ENCODE measurements at regions not wholly inside any gene's neighbourhood (a gene's known extent, or its start where the extent isn't known, plus 50 kb on each side); places are given as distances from the start of the nearest gene placed in this dataset.
"Not testable (repeated sequence)": the region's sequence is repeated elsewhere in the genome, so short reads cannot be mapped to it uniquely, and the experiment has no call there.

DNA sequence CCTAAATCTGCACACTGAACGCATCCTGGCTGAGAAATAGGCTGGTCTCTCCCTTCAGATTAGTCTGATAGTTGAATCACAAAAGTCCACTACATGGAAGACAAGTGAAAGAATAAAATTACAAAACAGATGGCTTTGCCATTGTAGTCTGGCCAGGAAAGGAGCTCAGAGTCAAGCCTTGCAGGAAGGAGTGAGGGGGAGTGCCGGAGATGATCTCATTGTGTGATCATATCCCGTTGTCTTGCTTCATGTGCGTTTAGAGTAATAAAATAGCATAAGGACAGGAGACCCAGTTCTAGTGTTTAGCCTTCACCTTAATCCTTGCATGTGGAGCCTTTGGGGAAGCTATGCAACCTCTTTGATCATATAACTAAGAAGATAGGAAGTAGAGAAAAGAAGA, 666.7 kb upstream of the RAG2 start:
- POLR2A ChIA-PET: no interaction called here
- Histone ChIP-seq H3K36me3 (ENCODE audit: control insufficient read depth, insufficient read depth, low read length) (no peaks in the 10 kb centered on the region), H3K27me3 (ENCODE audit: control insufficient read depth, insufficient read depth, low read length) (no peaks in the 10 kb centered on the region), H3K4me3 (ENCODE audit: low read depth, low read length) (no peak overlapping the region)
- no peak for DNase-seq (ENCODE audit: low read depth)
- CTCF ChIA-PET: no interaction called here
- no peak for TF ChIP-seq CTCF (IDR thresholded peaks at IDR 0.05; ENCODE audit: insufficient read depth, low read depth, low read length)

DNA sequence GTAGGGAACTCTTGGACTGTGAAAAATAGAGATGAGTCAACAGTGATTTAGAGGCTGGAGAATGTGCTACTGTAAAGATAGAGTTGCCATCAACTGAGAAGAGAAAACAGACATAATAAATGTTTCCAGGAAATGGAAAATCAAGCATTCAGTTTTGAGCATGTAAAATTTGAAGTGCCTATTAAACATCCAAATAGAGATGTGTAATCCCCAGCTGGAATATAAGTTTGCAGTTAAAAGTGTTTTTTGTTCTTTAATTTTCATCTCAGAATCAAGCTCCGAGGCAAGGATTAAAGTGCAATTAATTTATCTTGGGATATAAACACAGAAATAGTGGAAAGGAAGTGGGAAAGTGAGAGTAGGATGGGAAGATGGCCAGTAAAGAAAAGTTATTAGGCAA, 666.0 kb upstream of the RAG2 start:
- ChIA-PET CTCF (no interaction called here), POLR2A (no interaction called here)
- no peak for TF ChIP-seq CTCF (IDR thresholded peaks at IDR 0.05; ENCODE audit: insufficient read depth, low read depth, low read length)
- no peaks in the 10 kb centered on the region for H3K27me3 ChIP-seq (ENCODE audit: control insufficient read depth, insufficient read depth, low read length)
- no peak overlapping the region for H3K4me3 ChIP-seq (ENCODE audit: low read depth, low read length)
- no peaks in the 10 kb centered on the region for H3K36me3 ChIP-seq (ENCODE audit: control insufficient read depth, insufficient read depth, low read length)
- DNase-seq (ENCODE audit: low read depth): no peak

- CTCF ChIA-PET; H3K4me3 ChIP-seq (ENCODE audit: low read depth, low read length); H3K36me3 ChIP-seq (ENCODE audit: control insufficient read depth, insufficient read depth, low read length); H3K27me3 ChIP-seq (ENCODE audit: control insufficient read depth, insufficient read depth, low read length); DNase-seq (ENCODE audit: low read depth); POLR2A ChIA-PET: not testable (repeated sequence)
These were observed 665.4 kb upstream of the RAG2 start for GRCh38 chr11:37263467-37263866.

DNA sequence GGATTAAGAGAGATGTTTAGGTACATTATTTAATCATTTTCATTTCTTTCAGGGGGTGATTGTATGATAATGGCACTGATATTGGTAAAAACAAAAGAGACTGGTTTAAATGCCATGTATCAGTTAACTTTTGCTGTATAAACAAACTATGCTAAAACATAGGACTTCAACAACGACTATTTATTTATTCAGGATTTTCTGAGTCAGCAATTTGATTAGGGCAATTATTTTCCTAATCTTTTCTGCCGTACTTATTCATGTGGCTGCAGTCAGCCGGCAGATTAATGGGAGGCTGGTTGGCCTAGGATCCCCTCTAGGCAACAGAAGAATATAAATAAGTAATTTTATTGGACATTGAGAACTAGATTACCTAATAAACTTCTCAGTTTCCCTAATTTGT, 661.7 kb upstream of the RAG2 start:
- H3K4me3 ChIP-seq (ENCODE audit: low read depth, low read length): no peak overlapping the region
- no peaks in the 10 kb centered on the region for H3K27me3 ChIP-seq (ENCODE audit: control insufficient read depth, insufficient read depth, low read length)
- no peak for DNase-seq (ENCODE audit: low read depth)
- POLR2A ChIA-PET: no interaction called here
- CTCF ChIA-PET: no interaction called here
- no peaks in the 10 kb centered on the region for H3K36me3 ChIP-seq (ENCODE audit: control insufficient read depth, insufficient read depth, low read length)
- no peak for TF ChIP-seq CTCF (IDR thresholded peaks at IDR 0.05; ENCODE audit: insufficient read depth, low read depth, low read length)

DNA sequence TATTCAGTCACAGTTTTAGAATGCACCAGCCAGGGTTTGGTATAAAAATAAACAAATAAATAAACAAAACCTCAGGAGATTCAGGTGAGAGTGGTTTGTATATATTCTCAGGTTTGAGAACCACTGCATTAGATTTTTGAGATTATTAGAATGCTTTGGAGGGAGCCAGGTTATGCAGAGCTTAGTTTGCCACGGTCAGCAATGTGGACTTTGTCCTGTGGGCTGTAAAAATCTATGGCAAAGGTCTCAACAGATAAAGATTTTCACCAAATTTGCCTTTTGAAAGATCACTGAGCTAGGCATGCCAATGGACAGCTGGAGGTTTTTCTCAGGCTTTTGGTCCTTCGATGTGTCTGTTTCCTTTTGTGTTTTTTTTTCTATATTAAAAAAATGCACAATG, 650.1 kb upstream of the RAG2 start:
- ChIA-PET POLR2A (no interaction called here), CTCF (no interaction called here)
- H3K36me3 ChIP-seq (ENCODE audit: control insufficient read depth, insufficient read depth, low read length): no peaks in the 10 kb centered on the region
- no peak for TF ChIP-seq CTCF (IDR thresholded peaks at IDR 0.05; ENCODE audit: insufficient read depth, low read depth, low read length)
- no peak for DNase-seq (ENCODE audit: low read depth)
- H3K4me3 ChIP-seq (ENCODE audit: low read depth, low read length): no peak overlapping the region
- H3K27me3 ChIP-seq (ENCODE audit: control insufficient read depth, insufficient read depth, low read length): no peaks in the 10 kb centered on the region

DNA sequence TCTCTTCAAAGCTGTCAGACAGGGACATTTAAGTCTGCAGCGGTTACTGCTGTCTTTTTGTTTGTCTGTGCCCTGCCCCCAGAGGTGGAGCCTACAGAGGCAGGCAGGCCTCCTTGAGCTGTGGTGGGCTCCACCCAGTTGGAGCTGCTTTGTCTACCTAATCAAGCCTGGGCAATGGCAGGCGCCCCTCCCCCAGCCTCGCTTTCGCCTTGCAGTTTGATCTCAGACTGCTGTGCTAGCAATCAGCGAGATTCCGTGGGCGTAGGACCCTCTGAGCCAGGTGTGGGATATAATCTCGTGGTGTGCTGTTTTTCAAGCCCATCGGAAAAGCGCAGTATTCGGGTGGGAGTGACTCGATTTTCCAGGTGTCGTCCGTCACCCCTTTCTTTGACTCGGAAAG, 648.1 kb upstream of the RAG2 start:
- H3K27me3 ChIP-seq (ENCODE audit: control insufficient read depth, insufficient read depth, low read length); H3K4me3 ChIP-seq (ENCODE audit: low read depth, low read length); DNase-seq (ENCODE audit: low read depth); POLR2A ChIA-PET; H3K36me3 ChIP-seq (ENCODE audit: control insufficient read depth, insufficient read depth, low read length); CTCF ChIA-PET: not testable (repeated sequence)
